ENCODE measurements at regions not wholly inside any gene's neighbourhood (a gene's known extent, or its start where the extent isn't known, plus 50 kb on each side); places are given as distances from the start of the nearest gene placed in this dataset.

GRCh38 chr6:102981490-102982015 lies 1588.0 kb downstream of the GRIK2 start (continued):
- TF ChIP-seq CHD7 (IDR thresholded peaks at IDR 0.05; ENCODE audit: insufficient replicate concordance, low read length) (no peak), FOSL1 (IDR thresholded peaks at IDR 0.05; ENCODE audit: insufficient read depth, low read depth, low read length) (no peak), RAD21 (IDR thresholded peaks at IDR 0.05 in 1 of 2, conservative IDR thresholded peaks at IDR 0.05 in 1 of 2; ENCODE audit: low read depth in 2 of 2, low read length in 2 of 2) (no peak), POLR2A (IDR thresholded peaks at IDR 0.05; ENCODE audit: control extremely low read depth in 1 of 2, low read depth in 2 of 2, low read length in 2 of 2) (no peak), RNF2 (IDR thresholded peaks at IDR 0.05; ENCODE audit: borderline replicate concordance, low read depth, low read length, missing control alignments, poor library complexity, severe bottlenecking) (no peak), USF2 (IDR thresholded peaks at IDR 0.05; ENCODE audit: low read length) (no peak), E2F6 (IDR thresholded peaks at IDR 0.05) (no peak), EGR1 (IDR thresholded peaks at IDR 0.05; ENCODE audit: borderline replicate concordance, low read depth, low read length) (no peak), JUND (IDR thresholded peaks at IDR 0.05; ENCODE audit: low read length) (no peak)

Data from H1 (cell line).